IMR-90 (cell line): ENCODE measurements at regions not wholly inside any gene's neighbourhood (a gene's known extent, or its start where the extent isn't known, plus 50 kb on each side); places are given as distances from the start of the nearest gene placed in this dataset.

Source experiments
- ATAC-seq: fragments of 200-7000 bp; cut with Tn5 transposase; 2 replicates; pipeline ENCODE4 v1.9.1; 2020; ENCODE audit warnings: low read depth, mild to moderate bottlenecking, moderate library complexity
- BruUV-seq: library from RNA; stranded (reverse); fragments of 400-500 nt; replicated peaks from 2 replicates; lab custom pipeline; 2021; lab: Mats Ljungman, UMichigan
- CTCF ChIA-PET: fragments of 300-600 bp; formaldehyde crosslinking; extraction: SDS; loops from one replicate; lab custom pipeline; 2021; ENCODE audit warnings: antibody characterized with exemption; lab: Yijun Ruan, JAX
- POLR2A ChIA-PET: fragments of 300-600 bp; sonication (Branson Sonifier 250); formaldehyde crosslinking; loops from one replicate; lab custom pipeline; 2022; ENCODE audit warnings: antibody characterized with exemption; ENCODE audit not compliant: unreplicated experiment; lab: Charles Lee
- DNase-seq: peaks from one replicate; pipeline ENCODE4 v3.0.0; 2013
- H2AFZ ChIP-seq: replicated peaks from 2 replicates; pipeline ENCODE3; 2013; ENCODE audit warnings: low read length, mild to moderate bottlenecking; ENCODE audit not compliant: poor library complexity
- H2AK5ac ChIP-seq: 2 replicates; pipeline ENCODE4 v1.6.1; 2013; ENCODE audit warnings: low read depth, low read length, inconsistent platforms
- H2AK9ac ChIP-seq: replicated peaks from 2 replicates; pipeline ENCODE3; 2013; ENCODE audit warnings: mild to moderate bottlenecking, low read depth, low read length, moderate library complexity; ENCODE audit not compliant: poor library complexity
- H2BK120ac ChIP-seq: 2 replicates; pipeline ENCODE4 v1.6.1; 2013; ENCODE audit warnings: low read depth, low read length, inconsistent platforms
- H2BK15ac ChIP-seq: 3 replicates; pipeline ENCODE4 v1.6.1; 2013; ENCODE audit warnings: low read depth, low read length, inconsistent platforms
- H2BK20ac ChIP-seq: 2 replicates; pipeline ENCODE4 v1.6.1; 2013; ENCODE audit warnings: low read depth, mild to moderate bottlenecking, inconsistent platforms, low read length, moderate library complexity
- H2BK5ac ChIP-seq: 2 replicates; pipeline ENCODE4 v1.6.1; 2013; ENCODE audit warnings: mild to moderate bottlenecking, low read depth, low read length, inconsistent platforms; ENCODE audit not compliant: poor library complexity, severe bottlenecking
- H3K14ac ChIP-seq: replicated peaks from 2 replicates; pipeline ENCODE4 v1.6.1; 2013; ENCODE audit warnings: low read depth, low read length, inconsistent platforms
- H3K18ac ChIP-seq: 2 replicates; pipeline ENCODE4 v1.6.1; 2013; ENCODE audit warnings: low read depth, low read length, control low read depth
- H3K23ac ChIP-seq: 2 replicates; pipeline ENCODE4 v1.6.1; 2013; ENCODE audit warnings: low read depth, low read length, inconsistent platforms
- H3K27ac ChIP-seq: 2 replicates; pipeline ENCODE4 v1.5.1; 2013; ENCODE audit warnings: mild to moderate bottlenecking, control low read depth, low read length; ENCODE audit not compliant: insufficient read depth
- H3K27me3 ChIP-seq: 2 replicates; pipeline ENCODE4 v1.6.1; 2013; ENCODE audit warnings: low read length; ENCODE audit not compliant: control insufficient read depth, insufficient read depth
- H3K36me3 ChIP-seq: 2 replicates; pipeline ENCODE4 v1.6.1; 2013; ENCODE audit warnings: low read length, mixed read lengths; ENCODE audit not compliant: control insufficient read depth, insufficient read depth
- H3K4ac ChIP-seq: 2 replicates; pipeline ENCODE4 v1.6.1; 2013; ENCODE audit warnings: low read depth, low read length, inconsistent platforms
- H3K4me1 ChIP-seq: 2 replicates; pipeline ENCODE4 v1.6.1; 2013; ENCODE audit warnings: low read length, mixed read lengths; ENCODE audit not compliant: control insufficient read depth, insufficient read depth
- H3K4me2 ChIP-seq: 2 replicates; pipeline ENCODE4 v1.6.1; 2013; ENCODE audit warnings: low read depth, mild to moderate bottlenecking, control low read depth, low read length, moderate library complexity
- H3K4me3 ChIP-seq: 2 replicates; pipeline ENCODE4 v1.5.1; 2013; ENCODE audit warnings: low read depth, mild to moderate bottlenecking, control low read depth, low read length, moderate library complexity; ENCODE audit not compliant: insufficient read depth
- H3K56ac ChIP-seq: 2 replicates; pipeline ENCODE4 v1.6.1; 2013; ENCODE audit warnings: low read length, inconsistent platforms; ENCODE audit not compliant: insufficient read depth; ENCODE audit errors: extremely low read depth
- H3K79me1 ChIP-seq, 2 experiments: 2 replicates each; pipeline ENCODE4 v1.6.1; 2013; ENCODE audit warnings: low read length in 2 of 2, inconsistent platforms in 1 of 2, low read depth in 1 of 2
- H3K9ac ChIP-seq: 2 replicates; pipeline ENCODE4 v1.6.1; 2013; ENCODE audit warnings: low read depth, low read length, control low read depth
- H3K9me1 ChIP-seq: 2 replicates; pipeline ENCODE4 v1.6.1; 2013; ENCODE audit warnings: low read length, inconsistent platforms; ENCODE audit not compliant: insufficient read depth
- H3K9me3 ChIP-seq: 2 replicates; pipeline ENCODE4 v1.6.1; 2013; ENCODE audit warnings: low read length; ENCODE audit not compliant: control insufficient read depth, insufficient read depth
- H4K20me1 ChIP-seq: 2 replicates; pipeline ENCODE4 v1.6.1; 2013; ENCODE audit warnings: low read length, inconsistent platforms; ENCODE audit not compliant: insufficient read depth
- H4K5ac ChIP-seq: 2 replicates; pipeline ENCODE4 v1.6.1; 2013; ENCODE audit warnings: mild to moderate bottlenecking, low read depth, low read length, control low read depth
- H4K8ac ChIP-seq, 2 experiments: 2 replicates each; pipeline ENCODE4 v1.6.1; 2013; ENCODE audit warnings: low read depth in 2 of 2, low read length in 2 of 2, control low read depth in 1 of 2, inconsistent platforms in 1 of 2
- H4K91ac ChIP-seq: 2 replicates; pipeline ENCODE4 v1.6.1; 2013; ENCODE audit warnings: low read depth, low read length, inconsistent platforms; ENCODE audit not compliant: insufficient read depth
- RAD21 ChIP-seq: IDR thresholded peaks from 2 replicates; pipeline ENCODE4 v1.6.1; 2012; ENCODE audit warnings: low read length, improper control_type of control experiment
- RCOR1 ChIP-seq: IDR thresholded peaks from 2 replicates; pipeline ENCODE4 v1.6.1; 2012; ENCODE audit warnings: mild to moderate bottlenecking, low read length, improper control_type of control experiment; ENCODE audit not compliant: insufficient replicate concordance
- WGBS, 2 experiments: methylation state at CpG; one replicate each; pipeline versions ENCODE4 v1.1.5 to v1.1.7; 2013; ENCODE audit warnings: missing lambda C conversion rate in 2 of 2; ENCODE audit not compliant: insufficient read length in 1 of 2; ENCODE audit errors: extremely low coverage in 2 of 2; 5-methylcytosine and 5-hydroxymethylcytosine counted together
- dilution Hi-C: fragments of 300-500 bp; cut with HindIII; formaldehyde crosslinking; loops from one replicate; pipeline ENCODE4 v1.14.3; 2018; ENCODE audit warnings: low sequenced_read_pairs; ENCODE audit not compliant: unreplicated experiment
- in situ Hi-C: fragments of 300-500 bp; cut with MboI; formaldehyde crosslinking; loops from 3 replicates; pipeline ENCODE4 v1.14.3; 2019; ENCODE audit warnings: low sequenced_read_pairs, inconsistent platforms, mixed read lengths
- intact Hi-C: fragments of 100-400 bp; cut with micrococcal nuclease; formaldehyde crosslinking; loops from 2 replicates; pipeline ENCODE4 v1.10.0; 2022

GRCh38 chr4:58274553-58274952, 1164.4 kb upstream of the IGFBP7 start:
- H4K5ac ChIP-seq, result no peak overlapping the region
- H3K14ac ChIP-seq, result no peak overlapping the region
- in situ Hi-C loops, result no loop called here
- no peak overlapping the region for H2BK120ac ChIP-seq
- DNase-seq, result no peak
- H3K4me2 ChIP-seq, result no peak overlapping the region
- no peak overlapping the region for H3K18ac ChIP-seq
- no CpG with 5 or more reads among the region's 5 CpGs for WGBS, 2 experiments
- no peak overlapping the region for H2AK9ac ChIP-seq
- dilution Hi-C loops, result no loop called here
- H3K9ac ChIP-seq, result no peak overlapping the region
- H2AK5ac ChIP-seq, result no peak overlapping the region
- no peak overlapping the region for H3K23ac ChIP-seq
- no peak overlapping the region for H3K4me3 ChIP-seq
- no peak overlapping the region for H3K56ac ChIP-seq
- no peak for TF ChIP-seq RAD21
- TF ChIP-seq RCOR1, result no peak
- no peak overlapping the region for H4K91ac ChIP-seq
- H3K9me3 ChIP-seq, result peaks cover 2% of the 10 kb centered on the region; the same call in 1 of the 2 replicates
- intact Hi-C loops, result no loop called here
- ChIA-PET CTCF (no interaction called here), POLR2A (no interaction called here)
- no peaks in the 10 kb centered on the region for H3K27me3 ChIP-seq
- no peak overlapping the region for H4K8ac ChIP-seq
- H4K20me1 ChIP-seq, result no peaks in the 10 kb centered on the region
- ATAC-seq, result no peak
- H2BK5ac ChIP-seq, result no peak overlapping the region
- no peak overlapping the region for H2BK20ac ChIP-seq
- no peak overlapping the region for H3K4ac ChIP-seq
- no peak overlapping the region for H2AFZ ChIP-seq
- no peaks in the 10 kb centered on the region for H3K36me3 ChIP-seq
- H2BK15ac ChIP-seq, result no peak overlapping the region
- H3K9me1 ChIP-seq, result no peaks in the 10 kb centered on the region
- BruUV-seq, result no TSS peak
- H3K4me1 ChIP-seq, result no peaks in the 10 kb centered on the region
- no peak overlapping the region for H3K27ac ChIP-seq
- no peaks in the 10 kb centered on the region for H3K79me1 ChIP-seq
